Activated CD4-positive, alpha-beta T cell treated with anti-CD3 and anti-CD28 coated beads, Interleukin-2, amount 10 ng/mL, durations not matched to agents 7 days and 5 days (primary cell): ENCODE measurements at regions not wholly inside any gene's neighbourhood (a gene's known extent, or its start where the extent isn't known, plus 50 kb on each side); places are given as distances from the start of the nearest gene placed in this dataset.
"Not testable (repeated sequence)": the region's sequence is repeated elsewhere in the genome, so short reads cannot be mapped to it uniquely, and the experiment has no call there.

Experiments used
- CTCF ChIA-PET: fragments of 350-600 bp; sonication (Branson Sonifier 250); formaldehyde crosslinking; loops from one replicate; lab custom pipeline; 2021; ENCODE audit warnings: antibody characterized with exemption; lab: Charles Lee
- POLR2A ChIA-PET: fragments of 350-600 bp; sonication (Branson Sonifier 250); formaldehyde crosslinking; loops from one replicate; lab custom pipeline; 2021; ENCODE audit warnings: antibody characterized with exemption; lab: Charles Lee
- DNase-seq: peaks from one replicate; pipeline ENCODE4 v3.0.0-alpha.2; 2020
- H3K27ac Mint-ChIP-seq: one replicate; pipeline ENCODE4 v1.8.0; 2021; ENCODE audit warnings: mild to moderate bottlenecking, moderate library complexity, mixed read lengths
- H3K27me3 Mint-ChIP-seq: one replicate; pipeline ENCODE4 v1.8.0; 2021; ENCODE audit warnings: mixed read lengths
- H3K36me3 Mint-ChIP-seq: one replicate; pipeline ENCODE4 v1.8.0; 2021; ENCODE audit warnings: low read depth, mixed read lengths
- H3K4me1 Mint-ChIP-seq: one replicate; pipeline ENCODE4 v1.8.0; 2021; ENCODE audit warnings: mixed read lengths
- H3K4me3 Mint-ChIP-seq: one replicate; pipeline ENCODE4 v1.8.0; 2021; ENCODE audit warnings: mild to moderate bottlenecking, moderate library complexity, mixed read lengths
- H3K9me3 Mint-ChIP-seq: one replicate; pipeline ENCODE4 v1.8.0; 2021; ENCODE audit warnings: mixed read lengths

GRCh38 chr12:19657732-19658130 is 218.4 kb downstream of the AEBP2 start:
- DNase-seq: no peak
- Mint-ChIP-seq H3K9me3 (peaks cover 3% of the 10 kb centered on the region), H3K4me3 (no peak overlapping the region), H3K36me3 (no peaks in the 10 kb centered on the region), H3K27ac (no peak overlapping the region), H3K4me1 (peaks cover 9% of the 10 kb centered on the region), H3K27me3 (no peaks in the 10 kb centered on the region)
- ChIA-PET POLR2A (no interaction called here), CTCF (interaction anchor here (1.1 kb wide), 1 partner anchor 13 kb away, joined by 3 read pairs; no protein-coding TSS in a partner anchor)

GRCh38 chr12:19659086-19659485 is 219.8 kb downstream of the AEBP2 start:
- H3K27ac Mint-ChIP-seq: no peak overlapping the region
- POLR2A ChIA-PET: no interaction called here
- peaks cover 9% of the 10 kb centered on the region for H3K4me1 Mint-ChIP-seq
- DNase-seq: no peak
- no peaks in the 10 kb centered on the region for H3K27me3 Mint-ChIP-seq
- H3K9me3 Mint-ChIP-seq: peaks cover 5% of the 10 kb centered on the region
- CTCF ChIA-PET: no interaction called here
- no peak overlapping the region for H3K4me3 Mint-ChIP-seq
- H3K36me3 Mint-ChIP-seq: no peaks in the 10 kb centered on the region

DNA sequence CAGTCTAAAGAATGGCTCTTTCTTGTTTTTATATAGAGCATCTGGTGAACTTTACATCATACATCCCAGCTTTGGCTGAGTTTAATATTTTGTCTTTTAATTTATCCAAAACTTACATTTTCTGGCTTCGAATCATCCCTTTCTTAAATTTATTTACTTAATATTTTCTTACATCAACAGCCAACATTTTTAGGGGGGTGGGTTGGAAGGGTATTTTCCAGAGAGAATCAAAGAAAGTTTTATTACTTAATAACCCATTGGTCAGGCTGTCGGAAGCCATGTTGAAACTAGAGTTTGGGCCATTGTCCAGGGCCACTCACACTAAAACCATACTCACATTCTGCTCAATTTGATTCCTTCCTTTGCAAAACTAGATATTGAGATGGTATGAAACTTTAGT is 220.2 kb downstream of the AEBP2 start:
- peaks cover 5% of the 10 kb centered on the region for H3K9me3 Mint-ChIP-seq
- no peaks in the 10 kb centered on the region for H3K27me3 Mint-ChIP-seq
- ChIA-PET CTCF (no interaction called here), POLR2A (no interaction called here)
- no peak overlapping the region for H3K4me3 Mint-ChIP-seq
- H3K27ac Mint-ChIP-seq: no peak overlapping the region
- peaks cover 9% of the 10 kb centered on the region for H3K4me1 Mint-ChIP-seq
- DNase-seq: no peak
- H3K36me3 Mint-ChIP-seq: no peaks in the 10 kb centered on the region

DNA sequence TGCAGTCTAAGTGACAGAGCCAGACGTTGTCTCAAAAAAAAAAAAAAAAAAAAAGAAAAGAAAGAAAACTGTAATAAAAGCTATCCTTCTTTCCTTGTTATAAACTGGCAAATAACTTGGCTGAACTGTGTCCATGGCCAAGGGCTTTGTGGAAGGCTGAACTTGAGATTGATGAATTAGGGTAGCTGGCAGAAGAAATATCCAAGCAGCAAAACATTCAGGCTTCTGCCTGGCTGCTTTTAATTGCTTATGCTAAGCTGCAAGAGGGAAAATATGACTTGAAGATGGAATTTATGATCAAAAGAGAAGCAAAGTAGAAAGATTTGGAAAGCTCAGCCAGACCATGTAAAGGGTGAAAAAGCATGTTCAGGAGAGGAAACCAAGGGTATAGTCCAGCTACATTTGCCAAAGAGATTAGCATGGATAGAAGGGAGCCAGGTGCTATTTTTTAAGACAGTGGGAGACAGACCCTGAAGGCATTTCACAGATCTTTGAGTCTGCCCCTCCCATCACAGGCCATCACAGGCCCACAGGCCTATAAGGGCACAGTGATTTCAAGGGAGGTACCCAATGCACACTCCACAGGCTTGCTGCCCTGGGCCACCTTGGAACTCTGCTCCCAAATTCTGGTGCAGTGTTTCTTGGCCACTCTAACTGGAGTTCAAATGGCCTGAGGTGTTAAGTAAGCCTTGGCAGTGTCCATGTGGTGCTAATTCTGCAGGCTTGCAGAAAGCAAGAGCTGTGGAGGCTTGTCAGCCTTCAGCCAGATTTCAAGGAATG is 226.0 kb downstream of the AEBP2 start:
- H3K27ac Mint-ChIP-seq: peak overlapping the region; percentile 6
- H3K36me3 Mint-ChIP-seq: no peaks in the 10 kb centered on the region
- H3K4me1 Mint-ChIP-seq: peaks cover 5% of the 10 kb centered on the region
- H3K27me3 Mint-ChIP-seq: peaks cover 10% of the 10 kb centered on the region
- no peak for DNase-seq
- peaks cover 5% of the 10 kb centered on the region for H3K9me3 Mint-ChIP-seq
- ChIA-PET CTCF (interaction anchor here (1.4 kb wide), 1 partner anchor 10 kb away, joined by 3 read pairs; no protein-coding TSS in a partner anchor), POLR2A (no interaction called here)
- no peak overlapping the region for H3K4me3 Mint-ChIP-seq

DNA sequence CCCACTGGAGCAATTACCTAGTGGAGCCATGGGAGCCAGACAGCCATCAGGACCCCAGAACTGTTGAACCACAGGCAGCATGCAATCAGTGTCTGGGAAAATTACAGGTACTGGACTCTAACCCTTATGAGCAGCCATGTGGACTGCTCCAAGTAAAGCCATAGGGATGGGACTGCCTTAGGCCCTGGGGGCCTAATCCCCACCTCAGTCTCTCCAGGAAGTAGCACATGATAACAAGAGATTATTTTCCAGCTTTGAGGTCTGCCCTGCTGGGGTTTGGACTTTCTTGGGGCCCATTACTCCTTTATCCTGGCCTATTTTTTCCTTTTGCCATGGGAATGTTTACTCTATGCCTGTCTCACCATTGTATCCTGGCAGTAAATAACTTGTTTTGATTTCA is 226.8 kb downstream of the AEBP2 start:
- H3K4me3 Mint-ChIP-seq: no peak overlapping the region
- H3K9me3 Mint-ChIP-seq: peaks cover 3% of the 10 kb centered on the region
- peaks cover 11% of the 10 kb centered on the region for H3K27me3 Mint-ChIP-seq
- DNase-seq: no peak
- CTCF ChIA-PET: interaction anchor here (1.4 kb wide), 1 partner anchor 9 kb away, joined by 3 read pairs; no protein-coding TSS in a partner anchor
- H3K36me3 Mint-ChIP-seq: no peaks in the 10 kb centered on the region
- H3K4me1 Mint-ChIP-seq: peaks cover 1% of the 10 kb centered on the region
- POLR2A ChIA-PET: no interaction called here
- H3K27ac Mint-ChIP-seq: no peak overlapping the region

DNA sequence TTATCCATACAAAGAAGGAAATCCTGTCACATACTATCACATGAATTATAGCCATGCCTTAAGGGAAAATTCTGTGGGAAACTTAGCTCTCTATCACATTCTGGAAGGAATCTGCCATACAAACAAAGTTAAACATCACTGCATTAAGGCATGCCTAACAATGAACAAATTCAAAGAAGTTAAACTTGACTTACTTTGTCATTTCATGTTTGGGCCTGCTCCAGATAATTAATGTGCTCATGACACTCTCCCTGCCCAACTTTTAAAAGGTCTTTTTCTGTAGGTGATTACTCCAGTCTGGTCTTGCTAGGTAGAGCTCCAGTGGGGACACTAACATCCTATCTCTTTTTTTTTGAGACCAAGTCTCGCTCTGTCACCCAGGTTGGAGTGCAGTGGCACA is 230.5 kb downstream of the AEBP2 start:
- POLR2A ChIA-PET: no interaction called here
- Mint-ChIP-seq H3K4me3 (no peak overlapping the region), H3K4me1 (no peaks in the 10 kb centered on the region)

GRCh38 chr12:19671695-19672094 is 232.4 kb downstream of the AEBP2 start:
- peaks cover 3% of the 10 kb centered on the region for H3K36me3 Mint-ChIP-seq
- ChIA-PET CTCF (no interaction called here), POLR2A (no interaction called here)
- no peak overlapping the region for H3K27ac Mint-ChIP-seq
- H3K4me3 Mint-ChIP-seq: no peak overlapping the region
- peaks cover 3% of the 10 kb centered on the region for H3K9me3 Mint-ChIP-seq
- DNase-seq: no peak
- H3K4me1 Mint-ChIP-seq: peaks cover 2% of the 10 kb centered on the region
- peaks cover 18% of the 10 kb centered on the region for H3K27me3 Mint-ChIP-seq

More for the DNA sequence above, 230.5 kb downstream of the AEBP2 start:
- Mint-ChIP-seq H3K27ac (no peak overlapping the region), H3K9me3 (no peaks in the 10 kb centered on the region), H3K27me3 (peaks cover 18% of the 10 kb centered on the region), H3K36me3 (no peaks in the 10 kb centered on the region)
- no peak for DNase-seq
- CTCF ChIA-PET: no interaction called here

GRCh38 chr12:19674437-19674836 is 235.1 kb downstream of the AEBP2 start:
- ChIA-PET POLR2A (no interaction called here), CTCF (no interaction called here)

DNA sequence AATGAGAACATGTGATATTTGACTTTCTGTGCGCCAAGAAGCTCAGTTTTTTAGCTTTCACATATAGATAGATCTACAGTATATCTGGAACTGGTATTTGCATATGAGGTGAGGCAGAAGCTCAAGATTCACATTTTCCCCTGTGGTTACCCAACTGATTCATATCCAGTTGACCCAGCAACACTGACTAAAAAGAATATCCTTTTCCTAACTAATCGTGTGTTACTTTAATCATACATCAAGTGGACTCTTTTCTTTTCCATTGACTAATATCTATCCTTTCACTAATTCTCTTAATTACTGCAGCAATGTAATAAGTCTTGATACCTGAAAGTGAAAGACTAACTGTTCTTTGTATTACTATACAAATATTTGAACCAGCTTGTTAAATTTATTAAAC is 236.1 kb downstream of the AEBP2 start:
- CTCF ChIA-PET: interaction anchor here (1.0 kb wide), 1 partner anchor 10 kb away, joined by 3 read pairs; no protein-coding TSS in a partner anchor

More at GRCh38 chr12:19674437-19674836, 235.1 kb downstream of the AEBP2 start:
- peaks cover 29% of the 10 kb centered on the region for H3K4me1 Mint-ChIP-seq
- peaks cover 30% of the 10 kb centered on the region for H3K36me3 Mint-ChIP-seq
- no peak overlapping the region for H3K27ac Mint-ChIP-seq
- H3K27me3 Mint-ChIP-seq: peaks cover 14% of the 10 kb centered on the region
- H3K9me3 Mint-ChIP-seq: peaks cover 24% of the 10 kb centered on the region
- DNase-seq: no peak
- H3K4me3 Mint-ChIP-seq: no peak overlapping the region

GRCh38 chr12:19678501-19678900 is 239.2 kb downstream of the AEBP2 start:
- CTCF ChIA-PET, H3K27me3 Mint-ChIP-seq, POLR2A ChIA-PET: not testable (repeated sequence)
- H3K9me3 Mint-ChIP-seq: peaks cover 40% of the 10 kb centered on the region
- DNase-seq: peak; percentile 53
- H3K27ac Mint-ChIP-seq: peak overlapping the region; percentile 95
- H3K4me3 Mint-ChIP-seq: peak overlapping the region; percentile 66
- peaks cover 51% of the 10 kb centered on the region for H3K4me1 Mint-ChIP-seq
- peaks cover 42% of the 10 kb centered on the region for H3K36me3 Mint-ChIP-seq

More for the DNA sequence above, 236.1 kb downstream of the AEBP2 start:
- POLR2A ChIA-PET: no interaction called here
- peaks cover 38% of the 10 kb centered on the region for H3K4me1 Mint-ChIP-seq
- H3K36me3 Mint-ChIP-seq: peaks cover 39% of the 10 kb centered on the region
- H3K27me3 Mint-ChIP-seq: peaks cover 8% of the 10 kb centered on the region
- no peak overlapping the region for H3K4me3 Mint-ChIP-seq
- DNase-seq: no peak
- peaks cover 33% of the 10 kb centered on the region for H3K9me3 Mint-ChIP-seq
- no peak overlapping the region for H3K27ac Mint-ChIP-seq

DNA sequence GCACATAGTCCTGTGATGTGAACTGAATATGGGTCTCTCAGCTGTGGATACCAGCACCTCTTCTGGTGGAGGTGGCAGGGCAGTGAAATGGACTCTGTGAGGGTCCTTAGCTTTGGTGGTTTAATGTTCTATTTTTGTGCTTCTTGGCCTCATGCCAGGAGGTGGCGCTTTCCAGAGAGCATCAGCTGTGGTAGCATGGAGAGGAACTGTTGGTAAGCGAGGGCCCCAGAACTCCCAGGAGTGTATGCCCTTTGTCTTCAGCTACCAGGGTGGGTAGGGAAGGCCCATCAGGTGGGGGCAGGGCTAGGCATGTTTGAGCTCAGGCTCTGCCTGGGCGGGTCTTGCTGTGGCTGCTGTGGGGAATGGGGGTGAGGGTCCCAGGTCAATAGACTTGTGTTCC is 241.7 kb downstream of the AEBP2 start:
- Mint-ChIP-seq H3K4me1 (peaks cover 53% of the 10 kb centered on the region), H3K9me3 (peaks cover 44% of the 10 kb centered on the region), H3K27ac (no peak overlapping the region), H3K27me3 (peaks cover 3% of the 10 kb centered on the region), H3K4me3 (no peak overlapping the region), H3K36me3 (peaks cover 42% of the 10 kb centered on the region)
- ChIA-PET POLR2A (no interaction called here), CTCF (no interaction called here)
- no peak for DNase-seq

- no peak overlapping the region for H3K4me3 Mint-ChIP-seq
- CTCF ChIA-PET: no interaction called here
- H3K9me3 Mint-ChIP-seq: peaks cover 26% of the 10 kb centered on the region
- POLR2A ChIA-PET: no interaction called here
- peaks cover 3% of the 10 kb centered on the region for H3K27me3 Mint-ChIP-seq
- DNase-seq: no peak
- peaks cover 35% of the 10 kb centered on the region for H3K4me1 Mint-ChIP-seq
- peaks cover 23% of the 10 kb centered on the region for H3K36me3 Mint-ChIP-seq
- H3K27ac Mint-ChIP-seq: no peak overlapping the region
These were observed 244.1 kb downstream of the AEBP2 start for GRCh38 chr12:19683178-19683927.

- Mint-ChIP-seq H3K36me3 (no peaks in the 10 kb centered on the region), H3K9me3 (peaks cover 5% of the 10 kb centered on the region), H3K4me1 (peaks cover 4% of the 10 kb centered on the region), H3K4me3 (no peak overlapping the region), H3K27me3 (peaks cover 4% of the 10 kb centered on the region), H3K27ac (no peak overlapping the region)
- no peak for DNase-seq
- POLR2A ChIA-PET: no interaction called here
- CTCF ChIA-PET: no interaction called here
These were observed 248.1 kb downstream of the AEBP2 start for GRCh38 chr12:19687371-19687770.
